ENCODE measurements at regions not wholly inside any gene's neighbourhood (a gene's known extent, or its start where the extent isn't known, plus 50 kb on each side); places are given as distances from the start of the nearest gene placed in this dataset.

DNA sequence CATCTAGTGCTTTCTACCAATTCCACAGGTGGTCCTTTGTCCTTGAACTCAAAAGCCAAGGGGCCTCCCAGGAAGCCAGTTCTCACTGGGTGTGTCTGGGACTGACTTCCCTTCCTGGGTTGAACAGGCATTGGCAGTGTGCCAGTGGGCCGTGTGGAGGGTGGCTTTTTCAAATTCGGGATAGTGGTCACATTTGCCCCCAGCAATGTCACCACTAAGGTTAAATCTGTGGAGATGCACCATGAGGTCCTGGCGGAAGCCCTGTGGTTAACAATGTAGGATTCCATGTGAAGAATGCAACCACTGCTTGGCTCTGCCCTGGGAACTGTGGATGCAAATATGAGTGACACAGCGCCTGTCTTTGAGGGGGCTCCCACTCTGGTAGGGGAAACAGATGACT, 53.2 kb upstream of the MTNR1B start:
- Histone ChIP-seq H3K79me2 (ENCODE audit: control insufficient read depth, insufficient read depth, low read length, unreplicated experiment) (no peaks in the 10 kb centered on the region), H3K4me3 (ENCODE audit: low read depth, low read length) (no peak overlapping the region), H3K36me3 (ENCODE audit: insufficient read depth, low read length) (no peaks in the 10 kb centered on the region), H2AFZ (ENCODE audit: low read length, unreplicated experiment) (no peak overlapping the region), H3K27ac (ENCODE audit: low read depth, low read length) (no peak overlapping the region), H3K4me1 (ENCODE audit: control insufficient read depth, insufficient read depth, low read length, unreplicated experiment) (no peaks in the 10 kb centered on the region), H3K27me3 (ENCODE audit: insufficient read depth, low read length) (peaks cover 22% of the 10 kb centered on the region)

DNA sequence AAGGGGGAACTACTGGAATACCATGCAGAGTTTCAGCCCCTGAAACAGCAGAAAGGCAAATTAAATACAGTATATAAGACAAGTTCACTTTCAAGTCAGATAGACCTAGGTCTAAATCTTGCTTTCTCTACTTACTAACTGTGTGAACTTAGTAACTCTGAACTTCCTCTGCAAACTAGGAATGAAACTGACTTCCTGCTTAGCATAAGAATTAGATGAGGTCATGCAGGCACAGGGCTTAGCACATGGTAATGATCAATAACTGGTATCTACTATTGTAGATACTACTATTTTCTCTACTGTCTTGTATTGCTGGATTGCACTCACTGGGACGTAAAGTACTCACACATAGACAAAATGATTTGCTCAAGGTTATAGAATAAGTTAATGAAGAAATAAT, 51.5 kb upstream of the MTNR1B start:
- H3K27ac ChIP-seq (ENCODE audit: low read depth, low read length) = no peak overlapping the region
- no peaks in the 10 kb centered on the region for H3K36me3 ChIP-seq (ENCODE audit: insufficient read depth, low read length)
- H2AFZ ChIP-seq (ENCODE audit: low read length, unreplicated experiment) = no peak overlapping the region
- no peaks in the 10 kb centered on the region for H3K4me1 ChIP-seq (ENCODE audit: control insufficient read depth, insufficient read depth, low read length, unreplicated experiment)
- peaks cover 28% of the 10 kb centered on the region for H3K27me3 ChIP-seq (ENCODE audit: insufficient read depth, low read length)
- no peaks in the 10 kb centered on the region for H3K79me2 ChIP-seq (ENCODE audit: control insufficient read depth, insufficient read depth, low read length, unreplicated experiment)
- H3K4me3 ChIP-seq (ENCODE audit: low read depth, low read length) = no peak overlapping the region

DNA sequence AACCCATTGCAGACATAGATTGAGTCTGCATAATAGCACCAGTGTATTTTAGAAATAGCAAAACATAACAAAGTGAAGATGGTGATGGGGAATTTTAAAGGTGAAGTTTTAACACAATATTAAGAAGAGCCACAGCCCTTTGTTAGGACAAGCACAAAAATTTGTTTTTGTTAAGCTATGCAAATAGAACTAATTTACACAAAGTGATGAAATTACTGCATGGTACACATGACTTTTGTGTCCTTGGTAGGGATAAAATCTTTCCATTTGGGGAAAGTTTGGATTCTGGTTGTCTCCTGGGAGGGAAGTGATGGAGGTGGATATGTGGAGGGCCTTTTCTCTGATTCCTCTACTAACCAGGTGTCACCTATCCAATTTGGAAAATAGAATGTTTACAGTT, 50.4 kb upstream of the MTNR1B start:
- Histone ChIP-seq H3K27me3 (ENCODE audit: insufficient read depth, low read length) (peaks cover 28% of the 10 kb centered on the region), H3K27ac (ENCODE audit: low read depth, low read length) (no peak overlapping the region), H3K4me3 (ENCODE audit: low read depth, low read length) (no peak overlapping the region), H2AFZ (ENCODE audit: low read length, unreplicated experiment) (no peak overlapping the region), H3K4me1 (ENCODE audit: control insufficient read depth, insufficient read depth, low read length, unreplicated experiment) (no peaks in the 10 kb centered on the region), H3K36me3 (ENCODE audit: insufficient read depth, low read length) (no peaks in the 10 kb centered on the region), H3K79me2 (ENCODE audit: control insufficient read depth, insufficient read depth, low read length, unreplicated experiment) (no peaks in the 10 kb centered on the region)

Data from ACC112 (cell line).